ENCODE measurements at regions not wholly inside any gene's neighbourhood (a gene's known extent, or its start where the extent isn't known, plus 50 kb on each side); places are given as distances from the start of the nearest gene placed in this dataset.
A peak's percentile ranks its signal among the peaks of the same experiment; 100 is the strongest.

GRCh38 chr10:63744060-63744941 lies 223.1 kb downstream of the REEP3 start:
- ATAC-seq (ENCODE audit: low FRiP score) (peak; percentile 68), DNase-seq (no peak)
- WGBS, 2 donors: 67 to 76% methylated on average over 5 of the region's 5 CpGs
- intact Hi-C loops (cut with DNase I): no loop called here
- no peaks in the 10 kb centered on the region for H3K9me3 ChIP-seq (ENCODE audit: control insufficient read depth, low read length)
- H3K27me3 ChIP-seq (ENCODE audit: control insufficient read depth in 1 of 2, insufficient read depth in 2 of 2, low read length in 1 of 2): no peaks in the 10 kb centered on the region
- no peak overlapping the region for H3K27ac ChIP-seq (ENCODE audit: low read depth in 1 of 2, low read length in 2 of 2)
- H3K4me1 ChIP-seq (ENCODE audit: control insufficient read depth in 1 of 2, insufficient read depth in 2 of 2, low read length in 2 of 2): no peaks in the 10 kb centered on the region
- H3K36me3 ChIP-seq (ENCODE audit: control insufficient read depth in 1 of 2, insufficient read depth in 2 of 2, low read length in 1 of 2): no peaks in the 10 kb centered on the region
- no peak overlapping the region for H3K4me3 ChIP-seq (ENCODE audit: low read length in 2 of 2)

- Histone ChIP-seq H3K4me3 (ENCODE audit: low read length in 2 of 2) (no peak overlapping the region), H3K4me1 (ENCODE audit: control insufficient read depth in 1 of 2, insufficient read depth in 2 of 2, low read length in 2 of 2) (no peaks in the 10 kb centered on the region), H3K36me3 (ENCODE audit: control insufficient read depth in 1 of 2, insufficient read depth in 2 of 2, low read length in 1 of 2) (no peaks in the 10 kb centered on the region), H3K9me3 (ENCODE audit: control insufficient read depth, low read length) (no peaks in the 10 kb centered on the region), H3K27ac (ENCODE audit: low read depth in 1 of 2, low read length in 2 of 2) (no peak overlapping the region), H3K27me3 (ENCODE audit: control insufficient read depth in 1 of 2, insufficient read depth in 2 of 2, low read length in 1 of 2) (no peaks in the 10 kb centered on the region)
- ATAC-seq (ENCODE audit: low FRiP score): no peak
- 71% methylated on average over 2 of the region's 2 CpGs; no CpG with 5 or more reads in 1 of the 2 donors for WGBS, 2 donors
- DNase-seq: no peak
- intact Hi-C loops (cut with DNase I): no loop called here
Measured at GRCh38 chr10:63749915-63750314, 228.7 kb downstream of the REEP3 start.

- Histone ChIP-seq H3K27ac (ENCODE audit: low read depth in 1 of 2, low read length in 2 of 2) (no peak overlapping the region), H3K4me3 (ENCODE audit: low read length in 2 of 2) (no peak overlapping the region), H3K27me3 (ENCODE audit: control insufficient read depth in 1 of 2, insufficient read depth in 2 of 2, low read length in 1 of 2) (no peaks in the 10 kb centered on the region), H3K4me1 (ENCODE audit: control insufficient read depth in 1 of 2, insufficient read depth in 2 of 2, low read length in 2 of 2) (no peaks in the 10 kb centered on the region), H3K36me3 (ENCODE audit: control insufficient read depth in 1 of 2, insufficient read depth in 2 of 2, low read length in 1 of 2) (no peaks in the 10 kb centered on the region), H3K9me3 (ENCODE audit: control insufficient read depth, low read length) (no peaks in the 10 kb centered on the region)
- ATAC-seq (ENCODE audit: low FRiP score): no peak
- intact Hi-C loops (cut with DNase I): no loop called here
- DNase-seq: no peak
Measured at GRCh38 chr10:63751836-63752235, 230.6 kb downstream of the REEP3 start.

- H3K27ac ChIP-seq (ENCODE audit: low read depth in 1 of 2, low read length in 2 of 2): no peak overlapping the region
- 97 to 99% methylated on average over 6 of the region's 6 CpGs for WGBS, 2 donors
- intact Hi-C loops (cut with DNase I): no loop called here
- no peaks in the 10 kb centered on the region for H3K9me3 ChIP-seq (ENCODE audit: control insufficient read depth, low read length)
- no peak overlapping the region for H3K4me3 ChIP-seq (ENCODE audit: low read length in 2 of 2)
- no peaks in the 10 kb centered on the region for H3K4me1 ChIP-seq (ENCODE audit: control insufficient read depth in 1 of 2, insufficient read depth in 2 of 2, low read length in 2 of 2)
- H3K27me3 ChIP-seq (ENCODE audit: control insufficient read depth in 1 of 2, insufficient read depth in 2 of 2, low read length in 1 of 2): no peaks in the 10 kb centered on the region
- no peaks in the 10 kb centered on the region for H3K36me3 ChIP-seq (ENCODE audit: control insufficient read depth in 1 of 2, insufficient read depth in 2 of 2, low read length in 1 of 2)
- no peak for ATAC-seq (ENCODE audit: low FRiP score)
- DNase-seq: no peak
Measured at GRCh38 chr10:63752318-63752717, 231.1 kb downstream of the REEP3 start.

GRCh38 chr10:63753808-63754207 lies 232.6 kb downstream of the REEP3 start:
- Histone ChIP-seq H3K27me3 (ENCODE audit: control insufficient read depth in 1 of 2, insufficient read depth in 2 of 2, low read length in 1 of 2) (no peaks in the 10 kb centered on the region), H3K9me3 (ENCODE audit: control insufficient read depth, low read length) (no peaks in the 10 kb centered on the region), H3K4me1 (ENCODE audit: control insufficient read depth in 1 of 2, insufficient read depth in 2 of 2, low read length in 2 of 2) (no peaks in the 10 kb centered on the region), H3K4me3 (ENCODE audit: low read length in 2 of 2) (no peak overlapping the region), H3K27ac (ENCODE audit: low read depth in 1 of 2, low read length in 2 of 2) (no peak overlapping the region), H3K36me3 (ENCODE audit: control insufficient read depth in 1 of 2, insufficient read depth in 2 of 2, low read length in 1 of 2) (no peaks in the 10 kb centered on the region)
- intact Hi-C loops (cut with DNase I): no loop called here
- no peak for DNase-seq
- no peak for ATAC-seq (ENCODE audit: low FRiP score)
- WGBS, 2 donors: 51 to 69% methylated on average over 2 of the region's 2 CpGs

- Histone ChIP-seq H3K4me1 (ENCODE audit: control insufficient read depth in 1 of 2, insufficient read depth in 2 of 2, low read length in 2 of 2) (peaks cover 0 to 1% of the 10 kb centered on the region in 2 donors), H3K27ac (ENCODE audit: low read depth in 1 of 2, low read length in 2 of 2) (no peak overlapping the region), H3K27me3 (ENCODE audit: control insufficient read depth in 1 of 2, insufficient read depth in 2 of 2, low read length in 1 of 2) (no peaks in the 10 kb centered on the region), H3K36me3 (ENCODE audit: control insufficient read depth in 1 of 2, insufficient read depth in 2 of 2, low read length in 1 of 2) (no peaks in the 10 kb centered on the region), H3K9me3 (ENCODE audit: control insufficient read depth, low read length) (no peaks in the 10 kb centered on the region), H3K4me3 (ENCODE audit: low read length in 2 of 2) (no peak overlapping the region)
- intact Hi-C loops (cut with DNase I): no loop called here
- no peak for DNase-seq
- no peak for ATAC-seq (ENCODE audit: low FRiP score)
- 98 to 100% methylated on average over 2 of the region's 2 CpGs for WGBS, 2 donors
Measured at GRCh38 chr10:63755441-63755840, 234.2 kb downstream of the REEP3 start.

- no peaks in the 10 kb centered on the region for H3K27me3 ChIP-seq (ENCODE audit: control insufficient read depth in 1 of 2, insufficient read depth in 2 of 2, low read length in 1 of 2)
- 29 to 55% methylated on average over 2 of the region's 2 CpGs for WGBS, 2 donors
- intact Hi-C loops (cut with DNase I): no loop called here
Measured at GRCh38 chr10:63757067-63757466, 235.9 kb downstream of the REEP3 start.

GRCh38 chr10:63758080-63758479 lies 236.9 kb downstream of the REEP3 start:
- ATAC-seq (ENCODE audit: low FRiP score) (no peak), DNase-seq (no peak)
- WGBS, 2 donors: 10 to 24% methylated on average over 1 of the region's 1 CpG
- no peak overlapping the region for H3K4me3 ChIP-seq (ENCODE audit: low read length in 2 of 2)
- H3K27me3 ChIP-seq (ENCODE audit: control insufficient read depth in 1 of 2, insufficient read depth in 2 of 2, low read length in 1 of 2): no peaks in the 10 kb centered on the region
- H3K9me3 ChIP-seq (ENCODE audit: control insufficient read depth, low read length): no peaks in the 10 kb centered on the region
- peaks cover 0 to 1% of the 10 kb centered on the region in 2 donors for H3K4me1 ChIP-seq (ENCODE audit: control insufficient read depth in 1 of 2, insufficient read depth in 2 of 2, low read length in 2 of 2)
- H3K36me3 ChIP-seq (ENCODE audit: control insufficient read depth in 1 of 2, insufficient read depth in 2 of 2, low read length in 1 of 2): no peaks in the 10 kb centered on the region
- intact Hi-C loops (cut with DNase I): no loop called here
- H3K27ac ChIP-seq (ENCODE audit: low read depth in 1 of 2, low read length in 2 of 2): no peak overlapping the region

More at GRCh38 chr10:63757067-63757466, 235.9 kb downstream of the REEP3 start:
- no peak for ATAC-seq (ENCODE audit: low FRiP score)
- no peak for DNase-seq
- Histone ChIP-seq H3K36me3 (ENCODE audit: control insufficient read depth in 1 of 2, insufficient read depth in 2 of 2, low read length in 1 of 2) (no peaks in the 10 kb centered on the region), H3K9me3 (ENCODE audit: control insufficient read depth, low read length) (no peaks in the 10 kb centered on the region), H3K4me3 (ENCODE audit: low read length in 2 of 2) (no peak overlapping the region), H3K4me1 (ENCODE audit: control insufficient read depth in 1 of 2, insufficient read depth in 2 of 2, low read length in 2 of 2) (peaks cover 0 to 1% of the 10 kb centered on the region in 2 donors), H3K27ac (ENCODE audit: low read depth in 1 of 2, low read length in 2 of 2) (no peak overlapping the region)

GRCh38 chr10:63759335-63759734 lies 238.1 kb downstream of the REEP3 start:
- H3K9me3 ChIP-seq (ENCODE audit: control insufficient read depth, low read length): no peaks in the 10 kb centered on the region
- peaks cover 0 to 1% of the 10 kb centered on the region in 2 donors for H3K4me1 ChIP-seq (ENCODE audit: control insufficient read depth in 1 of 2, insufficient read depth in 2 of 2, low read length in 2 of 2)
- H3K36me3 ChIP-seq (ENCODE audit: control insufficient read depth in 1 of 2, insufficient read depth in 2 of 2, low read length in 1 of 2): no peaks in the 10 kb centered on the region
- DNase-seq (no peak), ATAC-seq (ENCODE audit: low FRiP score) (no peak)
- intact Hi-C loops (cut with DNase I): no loop called here
- H3K27ac ChIP-seq (ENCODE audit: low read depth in 1 of 2, low read length in 2 of 2): no peak overlapping the region
- H3K27me3 ChIP-seq (ENCODE audit: control insufficient read depth in 1 of 2, insufficient read depth in 2 of 2, low read length in 1 of 2): no peaks in the 10 kb centered on the region
- 18 to 26% methylated on average over 7 of the region's 7 CpGs for WGBS, 2 donors
- H3K4me3 ChIP-seq (ENCODE audit: low read length in 2 of 2): no peak overlapping the region

Measured in aorta (tissue), 5 donors.